Stimulated activated CD4-positive, alpha-beta T cell treated with anti-CD3 and anti-CD28 coated beads, Interleukin-4, amount 100 ng/mL, for 24 hours (primary cell): ENCODE measurements at regions not wholly inside any gene's neighbourhood (a gene's known extent, or its start where the extent isn't known, plus 50 kb on each side); places are given as distances from the start of the nearest gene placed in this dataset.

ENCODE experiments used
- DNase-seq: peaks from one replicate; pipeline ENCODE4 v3.0.0-alpha.2; 2020

DNA sequence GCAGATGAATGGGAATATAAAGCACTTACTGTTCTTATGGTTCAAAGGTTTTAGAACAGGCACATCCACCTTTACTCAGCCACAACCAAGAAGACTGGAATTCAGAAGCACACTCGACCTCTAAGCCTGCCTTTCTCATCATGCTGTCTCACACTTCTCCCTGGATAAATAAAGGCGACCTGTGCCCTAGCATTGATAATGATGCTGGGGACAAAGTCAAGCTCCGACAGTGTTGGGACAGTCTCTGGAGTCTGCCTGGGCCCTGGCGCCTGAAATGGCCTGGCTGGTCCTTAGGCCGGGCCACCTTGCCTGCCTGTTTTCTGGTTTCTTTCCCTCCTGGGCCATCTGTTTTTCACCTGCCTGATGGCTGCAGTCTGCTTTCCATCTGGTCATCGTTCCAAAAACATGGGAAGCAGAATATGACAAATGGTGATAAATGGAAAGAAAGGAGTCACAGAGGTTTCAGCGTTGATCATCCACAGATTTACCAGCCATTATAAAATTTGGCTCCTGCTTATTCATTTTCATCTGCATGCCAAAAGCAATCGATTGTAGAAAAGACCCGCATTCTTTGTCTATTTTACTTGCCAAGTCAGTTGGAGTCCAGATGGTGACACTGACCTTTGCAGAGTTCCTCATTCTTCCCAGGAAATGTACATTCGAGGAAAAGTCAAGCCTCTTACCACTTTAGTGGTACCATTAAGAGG, 91.2 kb upstream of the KCNJ15 start:
- DNase-seq, result no peak

DNA sequence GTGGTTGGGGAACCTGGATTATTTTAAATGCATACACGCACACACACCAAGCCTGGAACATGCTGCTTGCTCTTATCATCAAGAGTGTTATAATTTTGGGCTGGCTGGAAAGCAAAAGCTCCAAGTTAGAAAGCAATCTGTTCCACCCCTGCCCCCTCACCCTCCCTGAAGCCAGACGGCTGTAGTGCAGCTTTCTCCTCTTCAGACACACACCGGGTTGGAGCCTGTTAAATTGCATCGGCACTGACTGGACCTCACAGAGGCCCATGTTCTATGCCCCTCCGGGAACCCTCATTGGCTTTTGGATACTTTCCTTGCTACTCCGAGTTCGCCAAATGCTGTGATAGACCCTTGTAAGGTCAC, 90.6 kb upstream of the KCNJ15 start:
- DNase-seq, result no peak

DNA sequence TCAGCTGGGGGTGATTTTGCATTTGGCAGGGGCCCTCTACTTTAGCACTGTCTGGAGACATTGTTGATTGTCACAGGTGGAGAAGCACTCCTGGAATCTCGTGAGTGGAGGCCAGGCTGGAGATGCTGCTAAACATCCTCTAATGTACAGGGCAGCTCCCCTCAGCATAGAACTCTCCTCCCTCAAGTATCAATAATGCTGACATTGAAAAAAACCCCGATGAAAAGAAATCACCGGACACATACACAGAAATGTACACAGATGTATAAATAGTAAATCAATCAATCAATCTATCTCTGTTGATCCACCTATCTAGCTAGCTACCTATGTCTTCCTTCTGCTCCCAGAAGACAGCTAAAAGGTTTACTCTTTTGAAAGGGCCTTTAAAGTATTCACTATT, 89.4 kb upstream of the KCNJ15 start:
- DNase-seq, result no peak

DNA sequence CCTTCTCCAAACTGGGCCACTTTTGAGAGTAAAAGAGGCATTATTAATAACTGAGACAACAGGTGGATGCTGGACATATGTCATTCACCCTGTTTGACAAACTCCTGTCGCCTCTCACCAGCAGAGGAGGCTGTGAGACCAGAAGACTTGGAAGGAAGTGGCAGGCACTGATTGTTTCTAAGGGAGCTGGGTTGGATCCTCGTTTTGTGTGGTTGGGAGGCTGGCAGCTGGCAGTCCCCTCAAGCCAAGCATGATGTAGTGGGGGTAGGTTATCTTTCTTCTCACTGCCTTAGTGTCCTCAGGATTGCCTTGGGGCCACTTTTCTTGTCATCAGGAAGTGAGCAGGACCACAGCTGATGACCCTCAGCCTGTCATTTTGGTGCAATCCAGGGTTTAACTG, 86.5 kb upstream of the KCNJ15 start:
- DNase-seq, result no peak

DNA sequence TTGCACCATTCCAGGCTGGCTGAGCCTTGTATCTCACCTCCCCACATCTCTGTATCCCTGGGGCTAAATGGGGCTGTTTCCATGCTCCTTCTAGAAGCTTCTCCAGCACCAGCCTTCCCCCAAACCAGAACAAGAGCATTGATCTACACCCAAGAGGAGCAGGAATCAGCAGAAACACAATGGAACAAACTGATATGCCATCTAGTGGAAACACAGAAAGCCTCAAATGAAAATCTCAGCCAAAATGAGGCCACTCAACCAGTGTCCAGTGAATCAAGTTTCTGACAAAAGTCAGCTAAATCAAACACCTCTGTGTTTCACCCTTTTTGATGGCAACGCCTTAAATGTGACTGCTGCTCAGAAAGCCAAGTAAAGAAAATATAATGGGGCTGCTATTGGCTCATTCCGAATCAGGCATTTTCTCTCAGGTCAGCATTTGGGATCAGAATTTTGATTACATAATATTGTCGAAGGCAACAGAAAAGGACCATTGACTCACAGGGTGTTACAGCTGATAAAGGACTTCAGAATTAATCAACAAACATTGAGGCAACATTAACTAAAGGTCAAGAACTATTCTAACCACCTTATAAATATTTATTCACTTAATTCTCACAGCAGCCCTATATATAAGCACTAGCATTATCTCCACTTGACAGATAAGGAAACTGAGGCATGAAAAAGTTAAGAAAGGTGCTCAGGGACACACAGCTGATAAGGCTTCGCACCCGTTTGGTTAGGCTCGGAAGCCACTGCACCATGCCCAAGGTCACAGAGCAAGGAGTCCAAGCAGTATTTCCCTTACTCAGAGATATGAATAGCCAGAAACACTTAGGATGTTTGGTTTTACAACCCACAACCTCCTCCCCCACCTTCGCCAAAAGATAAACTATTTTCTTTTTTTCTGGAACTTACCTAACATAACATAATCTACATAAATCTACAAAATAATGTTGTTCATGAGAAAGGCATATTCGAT, 85.8 kb upstream of the KCNJ15 start:
- DNase-seq, result no peak

DNA sequence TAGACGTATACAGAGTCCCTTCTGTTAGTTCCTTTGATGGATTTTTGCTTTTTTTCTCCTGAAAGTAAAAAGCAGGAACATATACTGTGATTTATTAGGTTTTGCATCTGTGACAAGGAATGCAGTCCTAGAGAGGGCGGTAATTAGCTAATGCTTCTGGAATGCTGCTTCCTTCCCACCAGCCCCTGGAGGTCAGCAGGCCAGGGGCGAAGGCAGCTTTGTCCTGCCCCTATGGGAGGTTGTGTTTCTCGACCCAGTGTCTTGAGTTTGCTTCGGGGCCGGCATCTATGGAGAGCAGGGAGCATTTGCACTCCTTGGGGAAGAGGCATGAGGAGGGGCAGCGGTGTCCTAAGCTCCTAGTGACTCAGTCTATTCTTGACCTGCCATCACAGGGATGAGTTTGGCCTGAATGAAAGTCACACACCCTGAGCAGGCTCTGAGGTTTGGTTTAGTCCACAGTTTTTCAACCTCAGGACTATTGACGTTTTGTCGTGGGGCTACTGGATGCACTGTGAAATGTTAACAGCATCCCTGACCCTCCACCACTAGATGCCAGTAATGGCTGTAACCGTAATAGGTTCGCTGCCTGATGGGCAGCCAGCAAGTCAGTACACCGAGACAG, 85.0 kb upstream of the KCNJ15 start:
- DNase-seq, result no peak

DNA sequence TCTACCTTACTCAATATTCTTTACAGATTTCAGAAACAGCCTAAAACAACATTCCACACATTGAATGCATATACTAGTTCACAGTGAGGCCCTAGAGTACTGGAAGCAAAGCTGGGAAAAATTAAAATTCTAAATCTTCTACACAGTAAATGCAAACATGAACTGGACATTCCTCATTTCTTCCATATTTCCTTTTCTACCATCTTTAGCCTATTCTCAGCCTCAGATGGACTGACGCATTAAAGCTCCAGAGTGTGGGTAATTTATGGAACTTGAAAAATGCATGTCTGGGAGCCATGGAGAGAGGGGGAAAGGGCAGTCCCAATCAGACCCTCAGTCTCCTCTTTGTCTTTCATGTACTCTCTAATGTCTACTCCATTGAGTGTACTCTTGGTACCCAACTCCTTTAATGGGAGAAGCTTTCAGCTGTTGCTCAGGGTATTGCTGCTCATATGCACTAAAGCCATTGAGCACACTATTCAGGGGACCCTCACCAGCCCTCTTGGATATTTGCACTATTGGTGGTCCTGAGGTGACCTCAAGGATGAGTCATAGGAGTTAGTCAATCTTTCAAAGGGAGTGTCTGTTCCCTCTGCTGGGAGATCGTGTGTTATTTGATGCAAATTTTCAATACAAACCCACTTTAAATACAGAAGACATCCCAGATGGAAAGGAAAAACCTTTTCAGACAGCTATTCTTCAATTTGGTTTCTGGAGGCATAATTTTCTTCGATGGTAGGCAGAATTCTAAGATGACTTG, 83.3 kb upstream of the KCNJ15 start:
- no peak for DNase-seq

DNA sequence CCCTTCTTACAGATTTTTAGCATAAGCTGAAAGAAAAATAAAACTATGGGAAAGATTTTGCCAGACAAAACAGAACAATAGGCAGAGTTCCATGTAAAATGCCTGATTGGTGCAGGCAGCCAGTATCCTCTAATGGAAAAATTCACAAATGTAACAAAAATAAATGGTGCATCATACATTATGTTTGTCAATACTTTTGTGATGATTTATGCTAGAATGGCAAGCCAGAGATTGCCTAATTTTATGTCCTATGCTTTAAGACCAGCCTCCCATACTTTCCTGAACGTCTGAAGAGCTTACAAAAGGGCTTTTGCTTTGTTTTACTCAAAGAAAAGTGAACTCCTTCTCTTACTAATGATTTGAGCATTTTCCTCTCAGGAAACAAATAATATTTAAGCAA, 81.5 kb upstream of the KCNJ15 start:
- no peak for DNase-seq

DNA sequence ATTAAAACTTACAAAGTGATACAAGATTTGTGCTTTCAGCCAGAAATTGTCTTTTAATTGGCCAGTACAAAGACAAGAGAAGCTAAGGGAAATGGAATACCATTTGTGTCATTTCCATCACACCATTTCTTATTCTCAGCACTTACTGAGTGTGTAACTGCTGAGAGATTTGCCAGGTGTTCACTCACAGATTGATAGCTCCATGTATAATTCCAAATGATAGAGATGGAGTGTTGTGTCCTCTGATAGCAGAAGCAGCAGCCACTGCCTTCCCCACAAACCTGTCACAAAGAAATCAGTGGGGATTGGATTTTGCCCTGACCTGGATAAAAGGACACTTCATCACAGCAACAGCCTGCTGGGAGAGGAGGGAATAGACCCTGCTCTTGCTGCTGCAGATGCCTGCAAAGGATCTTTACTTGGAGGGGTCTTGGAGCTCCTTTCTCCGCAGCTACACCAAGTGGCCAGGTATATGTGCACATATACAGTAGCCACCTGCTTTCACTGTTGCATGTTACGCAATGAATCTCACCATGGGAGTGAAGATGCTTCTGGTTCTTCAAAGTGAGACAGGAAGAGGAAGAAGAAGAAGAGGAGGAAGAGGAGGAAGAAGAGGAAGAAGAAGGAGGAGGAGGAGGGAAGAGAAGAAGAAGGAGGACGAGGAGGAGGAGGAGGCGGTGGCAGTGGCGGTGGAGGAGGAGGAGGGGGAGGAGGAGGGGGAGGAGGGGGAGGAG, 78.7 kb upstream of the KCNJ15 start:
- no peak for DNase-seq

DNA sequence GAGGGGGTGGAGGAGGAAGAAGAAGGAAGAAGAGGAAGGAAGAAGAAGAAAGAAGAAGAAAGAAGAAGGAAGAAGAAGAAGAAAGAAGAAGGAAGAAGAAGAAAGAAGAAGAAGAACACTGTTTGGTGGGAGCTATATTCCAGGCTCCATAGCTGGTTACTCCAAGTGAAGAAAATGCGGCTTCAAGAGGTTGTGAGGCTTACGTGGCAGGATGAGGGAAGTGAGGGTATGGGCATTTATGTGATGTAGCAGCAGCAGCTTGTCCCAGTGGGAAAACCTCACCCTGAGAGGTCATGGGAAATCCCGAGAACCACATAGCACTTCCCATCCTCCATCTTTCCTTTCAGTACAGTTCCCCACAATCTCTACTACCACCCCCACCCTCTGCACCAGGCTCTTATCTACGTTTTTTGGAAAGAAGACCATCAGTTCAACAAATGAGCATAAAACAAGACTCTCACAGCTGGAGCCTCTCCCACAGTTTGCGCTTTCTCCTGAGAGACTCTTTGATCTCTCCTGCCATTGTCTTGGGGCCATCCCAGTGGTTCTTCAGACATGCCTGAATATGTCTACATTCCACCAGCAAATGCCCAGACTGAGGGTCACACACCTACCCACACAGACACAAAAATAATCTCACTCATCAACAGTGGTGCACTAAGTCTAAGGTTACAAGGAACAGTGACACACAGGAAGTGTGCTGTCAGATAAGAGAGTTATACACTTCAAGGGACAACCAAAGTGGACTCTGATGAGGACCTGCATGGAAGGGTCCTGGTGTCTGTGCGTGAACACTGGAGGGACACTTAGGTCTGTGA, 77.9 kb upstream of the KCNJ15 start:
- DNase-seq, result no peak

DNA sequence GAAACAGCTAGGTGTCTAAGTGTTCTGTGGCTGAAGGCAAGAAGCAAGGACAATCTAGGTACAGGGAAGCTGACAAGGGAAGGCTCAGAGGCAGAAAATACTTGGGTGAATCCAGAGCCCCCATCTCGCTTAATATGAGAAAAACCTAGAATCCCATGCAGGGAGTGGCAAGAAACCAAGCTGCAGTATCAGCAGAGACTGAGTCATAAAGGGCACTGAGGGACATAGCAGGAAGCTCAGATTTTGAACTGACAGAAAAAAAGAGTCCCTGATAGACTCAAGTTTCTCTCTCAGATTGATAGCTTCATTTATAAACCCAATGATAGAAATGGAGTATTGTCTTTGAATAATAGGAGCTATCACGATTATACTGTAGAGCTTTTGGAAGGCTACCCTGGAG, 77.3 kb upstream of the KCNJ15 start:
- DNase-seq, result no peak

DNA sequence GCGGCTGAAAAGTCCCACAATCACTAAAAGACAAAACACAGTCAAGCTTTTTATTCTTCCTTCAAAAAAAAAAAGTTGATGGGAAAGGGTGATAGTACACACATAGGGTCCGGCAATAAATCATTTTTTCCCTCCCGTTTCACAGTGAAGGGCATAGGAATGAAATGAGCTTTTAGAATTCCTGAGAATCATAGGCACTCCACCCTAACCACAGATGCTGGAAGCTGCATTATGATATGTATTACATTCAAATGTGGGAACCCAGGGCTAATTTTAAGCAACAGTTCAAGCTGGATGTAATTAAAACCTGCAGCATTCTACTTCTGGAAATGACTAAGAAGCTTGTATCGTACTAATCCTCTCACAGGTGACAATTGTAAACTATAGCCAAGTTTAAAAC, 75.7 kb upstream of the KCNJ15 start:
- DNase-seq, result no peak

DNA sequence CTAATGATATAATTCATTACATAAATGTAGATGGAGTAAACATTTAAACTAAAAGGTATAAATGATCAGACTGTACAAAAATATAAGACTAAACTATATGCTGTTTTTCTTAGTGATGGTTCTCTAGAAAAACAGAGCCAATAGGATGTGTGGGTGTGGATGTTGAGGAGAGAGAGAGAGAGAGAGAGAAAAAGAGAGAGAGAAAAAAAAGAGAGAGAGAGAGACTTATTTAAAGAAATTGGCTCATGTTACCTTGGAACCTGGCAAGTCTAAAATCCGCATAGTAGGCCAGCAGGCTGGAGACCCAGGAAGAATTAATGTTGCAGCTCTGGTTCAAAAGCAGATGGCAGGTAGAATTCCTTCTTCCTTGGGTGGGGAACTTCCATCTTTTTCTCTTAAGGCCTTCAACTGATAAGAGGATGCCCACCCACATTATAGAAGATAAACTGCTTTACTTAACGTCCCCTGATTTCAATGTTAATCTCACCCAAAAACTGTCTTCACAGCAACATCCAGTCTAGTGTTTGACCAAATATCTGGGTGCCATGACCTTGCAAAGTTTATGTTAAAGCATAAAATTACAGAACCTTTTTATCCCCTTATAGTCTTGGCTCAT, 74.3 kb upstream of the KCNJ15 start:
- DNase-seq, result no peak

DNA sequence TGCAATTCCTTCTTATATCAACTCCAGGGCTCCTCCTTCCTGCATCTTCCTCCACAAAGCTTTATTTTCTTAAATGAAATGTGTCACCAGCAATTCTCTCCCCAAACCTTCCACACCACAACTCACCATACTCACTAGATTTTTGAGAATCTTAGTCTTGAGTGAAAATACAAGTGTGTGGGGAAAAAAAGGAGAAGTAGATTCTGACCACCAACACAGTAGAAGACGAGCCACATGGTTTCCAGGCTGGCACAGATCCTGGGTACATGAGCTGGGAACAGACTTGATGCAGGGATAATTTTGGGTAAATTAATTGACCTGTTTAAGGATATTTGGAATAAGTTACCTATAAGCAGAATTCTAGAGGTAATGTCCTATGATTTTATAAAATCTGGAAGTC, 72.8 kb upstream of the KCNJ15 start:
- DNase-seq, result no peak

DNA sequence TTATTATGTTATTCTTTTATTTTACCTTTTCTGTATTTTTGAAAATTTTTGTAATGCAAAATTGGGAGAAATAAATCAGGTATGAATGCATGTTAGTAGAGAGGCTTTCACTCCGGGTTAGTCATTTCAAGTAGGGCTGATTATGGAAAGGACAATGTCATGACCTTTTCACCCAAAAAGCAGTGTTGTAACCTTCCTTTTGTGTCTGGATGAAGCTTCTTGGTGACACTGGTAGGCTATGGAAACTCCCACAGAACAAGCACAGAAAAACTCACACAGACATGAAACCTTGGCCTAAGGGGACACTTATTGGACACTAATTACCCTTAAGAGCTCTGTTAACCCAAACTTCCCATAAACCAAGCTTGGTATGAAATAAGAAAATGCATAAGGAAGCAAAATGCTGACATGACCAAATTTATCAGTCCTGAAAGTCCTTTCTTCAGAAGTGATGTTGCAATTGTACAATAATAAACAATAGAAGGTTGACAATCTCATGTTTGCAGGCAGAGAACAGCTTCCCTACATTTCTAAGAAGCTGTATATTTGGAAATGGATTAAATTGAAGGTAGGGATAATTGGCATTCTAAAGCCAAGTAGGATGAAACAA, 70.0 kb upstream of the KCNJ15 start:
- DNase-seq, result no peak

DNA sequence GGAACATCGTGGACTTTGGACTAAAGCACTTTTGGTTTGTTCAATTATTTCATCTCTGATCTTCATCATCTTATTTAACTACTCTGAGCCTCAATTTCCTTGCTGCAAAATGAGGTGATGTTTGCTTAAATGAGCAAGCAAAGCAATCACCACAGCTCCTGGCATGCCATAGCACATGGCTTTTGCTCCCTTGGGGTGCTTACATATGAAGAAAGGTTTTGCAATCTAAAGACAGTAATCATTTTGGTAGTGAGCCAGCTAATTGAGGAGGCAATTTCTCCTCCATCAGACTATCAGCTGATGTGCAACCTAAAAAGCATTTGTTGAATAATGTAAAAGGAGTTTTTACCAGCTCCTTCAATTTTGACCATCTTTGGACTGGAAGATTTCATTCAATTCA, 68.8 kb upstream of the KCNJ15 start:
- no peak for DNase-seq

DNA sequence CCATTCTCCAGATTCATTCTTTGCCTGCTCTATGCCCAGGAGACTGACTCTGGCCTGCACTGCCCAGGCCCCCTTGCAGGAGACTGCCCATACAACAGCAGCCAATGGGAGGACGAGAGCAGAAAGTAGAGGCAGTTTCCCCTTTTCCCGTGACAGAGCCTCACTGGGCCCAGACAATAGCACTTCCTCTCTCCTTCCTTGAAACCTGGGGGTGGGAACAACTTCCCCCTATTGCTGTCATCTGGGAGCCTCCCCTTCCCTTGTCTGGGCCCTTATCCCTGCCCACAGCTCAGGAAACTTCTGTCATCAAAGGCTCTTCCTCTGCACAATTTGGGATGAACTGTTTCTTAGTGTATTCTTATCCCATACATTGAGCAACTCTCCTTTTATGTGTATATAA, 60.8 kb upstream of the KCNJ15 start:
- no peak for DNase-seq

DNA sequence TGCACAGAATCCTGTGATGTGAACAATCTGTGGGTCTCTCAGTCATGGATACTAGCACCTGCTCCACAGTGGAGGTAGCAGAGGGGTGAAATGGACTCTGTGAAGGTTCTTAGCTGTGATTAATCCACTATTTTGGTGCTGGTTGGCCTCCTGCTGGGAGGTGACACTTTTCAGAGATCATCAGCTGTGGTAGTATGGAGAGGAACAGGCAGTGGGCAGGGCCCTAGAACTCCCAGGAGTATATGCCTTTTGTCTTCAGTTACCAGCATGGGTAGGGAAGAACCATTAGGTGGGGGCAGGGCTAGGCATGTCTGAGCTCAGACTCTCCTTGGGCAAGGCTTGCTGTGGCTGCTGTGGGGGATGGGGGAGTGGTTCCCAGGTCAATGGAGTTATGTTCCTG, 54.0 kb upstream of the KCNJ15 start:
- DNase-seq, result no peak

DNA sequence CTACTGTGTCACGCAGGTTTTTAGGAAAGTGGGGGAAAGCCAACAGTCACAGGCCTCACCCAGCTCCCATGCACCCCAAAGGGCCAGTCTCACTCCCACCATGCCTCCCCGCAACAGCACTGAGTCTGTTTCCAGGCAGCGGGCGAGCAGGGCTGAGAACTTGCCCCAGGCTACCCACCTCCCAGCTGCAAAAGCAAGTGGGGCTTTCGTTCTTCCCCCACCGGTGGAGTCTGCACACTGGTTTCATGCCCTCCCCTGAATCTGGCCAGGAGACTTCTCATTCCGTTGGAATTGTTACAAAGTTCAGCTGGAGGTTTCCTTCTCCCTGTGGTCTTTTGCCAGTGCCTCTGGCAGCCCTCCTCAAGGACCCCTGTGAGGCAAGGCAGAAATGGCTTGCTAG, 53.6 kb upstream of the KCNJ15 start:
- no peak for DNase-seq

DNA sequence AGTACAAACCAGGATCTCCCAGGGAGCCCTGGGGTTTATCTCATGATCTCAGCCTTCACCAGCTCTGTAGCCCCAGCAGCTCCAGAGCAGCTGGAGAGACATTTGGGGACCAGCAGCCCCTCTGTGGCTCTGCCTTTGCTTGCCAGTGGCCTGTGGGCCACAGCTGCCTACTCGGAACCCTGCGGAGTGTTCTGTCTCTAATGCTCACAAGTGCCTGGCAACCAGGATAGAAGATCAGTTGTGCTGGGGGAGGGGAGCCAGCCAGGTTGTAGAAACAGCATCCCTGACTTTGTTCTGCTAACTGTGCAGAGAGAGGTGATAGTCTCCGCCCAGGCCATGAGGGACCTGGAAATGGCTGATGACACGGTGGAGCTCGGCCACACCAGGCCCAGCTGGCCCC, 50.9 kb upstream of the KCNJ15 start:
- no peak for DNase-seq

DNA sequence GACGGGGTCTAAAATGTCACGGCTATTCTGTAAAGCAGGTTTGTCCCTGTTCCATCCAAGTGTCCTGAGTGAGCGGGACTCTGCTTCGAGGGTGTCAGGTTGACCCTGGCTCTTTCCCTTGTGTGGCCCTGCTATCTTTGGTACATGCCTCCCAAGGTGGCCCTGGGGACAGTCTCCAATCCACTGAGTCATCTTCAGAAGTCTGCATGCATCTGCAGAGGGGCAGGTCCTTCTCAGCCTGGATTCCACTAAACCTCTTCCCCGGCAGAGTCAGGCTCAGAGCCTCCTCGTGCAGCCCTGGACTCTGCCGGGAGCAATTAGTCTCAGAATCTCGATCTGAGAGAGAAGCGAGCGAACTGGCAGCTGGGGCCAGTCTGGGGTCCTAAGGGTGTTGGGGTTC, 50.1 kb upstream of the KCNJ15 start:
- no peak for DNase-seq
